ENCODE measurements at regions not wholly inside any gene's neighbourhood (a gene's known extent, or its start where the extent isn't known, plus 50 kb on each side); places are given as distances from the start of the nearest gene placed in this dataset.

GRCh38 chr5:116650544-116650943 is 75.9 kb upstream of the SEMA6A start:
- DNase-seq (ENCODE audit: low spot score in 2 of 2) = no peak
- H3K9me3 Mint-ChIP-seq = peaks cover 0 to 3% of the 10 kb centered on the region in 2 donors
- ATAC-seq = no peak
- no peak overlapping the region for H3K27ac Mint-ChIP-seq
- no peaks in the 10 kb centered on the region for H3K36me3 Mint-ChIP-seq

GRCh38 chr5:116646611-116647289 is 72.1 kb upstream of the SEMA6A start:
- no peaks in the 10 kb centered on the region for H3K36me3 Mint-ChIP-seq
- H3K27ac Mint-ChIP-seq = no peak overlapping the region
- H3K9me3 Mint-ChIP-seq = peaks cover 0 to 3% of the 10 kb centered on the region in 2 donors
- DNase-seq (ENCODE audit: low spot score in 2 of 2) (no peak), ATAC-seq (no peak)

GRCh38 chr5:116645627-116646026 is 71.0 kb upstream of the SEMA6A start:
- DNase-seq (ENCODE audit: low spot score in 2 of 2) (no peak), ATAC-seq (no peak)
- H3K27ac Mint-ChIP-seq = no peak overlapping the region
- peaks cover 0 to 3% of the 10 kb centered on the region in 2 donors for H3K9me3 Mint-ChIP-seq
- no peaks in the 10 kb centered on the region for H3K36me3 Mint-ChIP-seq

GRCh38 chr5:116640236-116640635 is 65.6 kb upstream of the SEMA6A start:
- Mint-ChIP-seq H3K9me3 (no peaks in the 10 kb centered on the region), H3K36me3 (no peaks in the 10 kb centered on the region), H3K27ac (no peak overlapping the region)
- ATAC-seq (no peak), DNase-seq (ENCODE audit: low spot score in 2 of 2) (no peak)

- H3K9me3 Mint-ChIP-seq = no peaks in the 10 kb centered on the region
- no peaks in the 10 kb centered on the region for H3K36me3 Mint-ChIP-seq
- H3K27ac Mint-ChIP-seq = no peak overlapping the region
- DNase-seq (ENCODE audit: low spot score in 2 of 2) (no peak), ATAC-seq (no peak)
Observed at GRCh38 chr5:116637149-116637740, 62.6 kb upstream of the SEMA6A start.

- Mint-ChIP-seq H3K36me3 (no peaks in the 10 kb centered on the region), H3K27ac (no peak overlapping the region), H3K9me3 (no peaks in the 10 kb centered on the region)
- DNase-seq (ENCODE audit: low spot score in 2 of 2) (no peak), ATAC-seq (no peak)
Observed at GRCh38 chr5:116632890-116633289, 58.3 kb upstream of the SEMA6A start.

- DNase-seq (ENCODE audit: low spot score in 2 of 2) (no peak), ATAC-seq (no peak)
- Mint-ChIP-seq H3K36me3 (no peaks in the 10 kb centered on the region), H3K9me3 (no peaks in the 10 kb centered on the region), H3K27ac (no peak overlapping the region)
Observed at GRCh38 chr5:116631147-116631546, 56.5 kb upstream of the SEMA6A start.

- Mint-ChIP-seq H3K9me3 (no peaks in the 10 kb centered on the region), H3K36me3 (no peaks in the 10 kb centered on the region), H3K27ac (no peak overlapping the region)
- ATAC-seq (no peak), DNase-seq (ENCODE audit: low spot score in 2 of 2) (no peak)
Observed at GRCh38 chr5:116629168-116629567, 54.5 kb upstream of the SEMA6A start.

GRCh38 chr5:116626945-116627679 is 52.5 kb upstream of the SEMA6A start:
- DNase-seq (ENCODE audit: low spot score in 2 of 2) (no peak), ATAC-seq (no peak)
- H3K27ac Mint-ChIP-seq = no peak overlapping the region
- H3K9me3 Mint-ChIP-seq = no peaks in the 10 kb centered on the region
- no peaks in the 10 kb centered on the region for H3K36me3 Mint-ChIP-seq

- Mint-ChIP-seq H3K27ac (no peak overlapping the region), H3K9me3 (no peaks in the 10 kb centered on the region), H3K36me3 (no peaks in the 10 kb centered on the region)
- ATAC-seq = no peak
- DNase-seq (ENCODE audit: low spot score in 2 of 2) = no peak
Observed at GRCh38 chr5:116626272-116626723, 51.7 kb upstream of the SEMA6A start.

Data from activated naive CD4-positive, alpha-beta T cell treated with anti-CD3 and anti-CD28 coated beads, Interleukin-2, amount 50 U/mL, for 72 hours (primary cell).